ENCODE measurements at regions not wholly inside any gene's neighbourhood (a gene's known extent, or its start where the extent isn't known, plus 50 kb on each side); places are given as distances from the start of the nearest gene placed in this dataset.
A peak's percentile ranks its signal among the peaks of the same experiment; 100 is the strongest.

- Histone ChIP-seq H2AFZ (ENCODE audit: low read depth, low read length) (no peak overlapping the region), H4K20me1 (ENCODE audit: insufficient read depth, low read length) (no peaks in the 10 kb centered on the region), H3K27ac (ENCODE audit: low read depth, low read length) (no peak overlapping the region), H3K27me3 (ENCODE audit: insufficient read depth, low read length) (no peaks in the 10 kb centered on the region), H3K4me2 (ENCODE audit: low read length) (no peak overlapping the region), H3K9ac (ENCODE audit: low read length) (no peak overlapping the region), H3K9me3 (ENCODE audit: insufficient read depth, low read depth, low read length) (no peaks in the 10 kb centered on the region), H3K79me2 (ENCODE audit: insufficient read depth, low read length) (no peaks in the 10 kb centered on the region), H3K4me3 (ENCODE audit: insufficient read depth, low read depth, low read length) (no peak overlapping the region), H3K4me1 (ENCODE audit: insufficient read depth, low read length) (no peaks in the 10 kb centered on the region), H3K36me3 (ENCODE audit: insufficient read depth, low read length) (no peaks in the 10 kb centered on the region)
- FAIRE-seq (no peak), DNase-seq (ENCODE audit: low read depth) (peak; percentile 31)
- H3K4me3 Mint-ChIP-seq (ENCODE audit: unreplicated experiment): no peak overlapping the region
- H3K27me3 Mint-ChIP-seq (ENCODE audit: low read depth, unreplicated experiment): no peaks in the 10 kb centered on the region
- H3K4me1 Mint-ChIP-seq (ENCODE audit: low read depth, unreplicated experiment): peaks cover 3% of the 10 kb centered on the region
- H3K36me3 Mint-ChIP-seq (ENCODE audit: low read depth, unreplicated experiment): no peaks in the 10 kb centered on the region
- TF ChIP-seq EZH2 (IDR thresholded peaks at IDR 0.05; ENCODE audit: insufficient read depth, low read length) (no peak), CTCF (IDR thresholded peaks at IDR 0.05; ENCODE audit: insufficient read depth, low read depth, low read length) (no peak)
- H3K27ac Mint-ChIP-seq (ENCODE audit: unreplicated experiment): no peak overlapping the region
- peaks cover 4% of the 10 kb centered on the region for H3K9me3 Mint-ChIP-seq (ENCODE audit: unreplicated experiment)
Measured at GRCh38 chr17:13209081-13209480, 191.3 kb upstream of the ELAC2 start.

- Histone ChIP-seq H3K9me3 (ENCODE audit: insufficient read depth, low read depth, low read length) (no peaks in the 10 kb centered on the region), H3K36me3 (ENCODE audit: insufficient read depth, low read length) (no peaks in the 10 kb centered on the region), H3K27me3 (ENCODE audit: insufficient read depth, low read length) (no peaks in the 10 kb centered on the region), H3K4me2 (ENCODE audit: low read length) (no peak overlapping the region), H2AFZ (ENCODE audit: low read depth, low read length) (no peak overlapping the region), H3K4me1 (ENCODE audit: insufficient read depth, low read length) (no peaks in the 10 kb centered on the region), H3K27ac (ENCODE audit: low read depth, low read length) (no peak overlapping the region), H3K4me3 (ENCODE audit: insufficient read depth, low read depth, low read length) (no peak overlapping the region), H3K79me2 (ENCODE audit: insufficient read depth, low read length) (no peaks in the 10 kb centered on the region), H3K9ac (ENCODE audit: low read length) (no peak overlapping the region), H4K20me1 (ENCODE audit: insufficient read depth, low read length) (no peaks in the 10 kb centered on the region)
- FAIRE-seq (no peak), DNase-seq (ENCODE audit: low read depth) (peak; percentile 53)
- H3K27ac Mint-ChIP-seq (ENCODE audit: unreplicated experiment): no peak overlapping the region
- H3K9me3 Mint-ChIP-seq (ENCODE audit: unreplicated experiment): no peaks in the 10 kb centered on the region
- H3K27me3 Mint-ChIP-seq (ENCODE audit: low read depth, unreplicated experiment): no peaks in the 10 kb centered on the region
- no peak for TF ChIP-seq CTCF (IDR thresholded peaks at IDR 0.05; ENCODE audit: insufficient read depth, low read depth, low read length)
- TF ChIP-seq EZH2 (IDR thresholded peaks at IDR 0.05; ENCODE audit: insufficient read depth, low read length): no peak
- H3K36me3 Mint-ChIP-seq (ENCODE audit: low read depth, unreplicated experiment): no peaks in the 10 kb centered on the region
- H3K4me3 Mint-ChIP-seq (ENCODE audit: unreplicated experiment): no peak overlapping the region
- peaks cover 3% of the 10 kb centered on the region for H3K4me1 Mint-ChIP-seq (ENCODE audit: low read depth, unreplicated experiment)
Measured at GRCh38 chr17:13204607-13205237, 186.9 kb upstream of the ELAC2 start.

GRCh38 chr17:13202835-13203234 lies 185.0 kb upstream of the ELAC2 start:
- Histone ChIP-seq H3K9me3 (ENCODE audit: insufficient read depth, low read depth, low read length) (no peaks in the 10 kb centered on the region), H3K4me1 (ENCODE audit: insufficient read depth, low read length) (no peaks in the 10 kb centered on the region), H2AFZ (ENCODE audit: low read depth, low read length) (no peak overlapping the region), H3K36me3 (ENCODE audit: insufficient read depth, low read length) (no peaks in the 10 kb centered on the region), H3K79me2 (ENCODE audit: insufficient read depth, low read length) (no peaks in the 10 kb centered on the region), H3K27me3 (ENCODE audit: insufficient read depth, low read length) (no peaks in the 10 kb centered on the region), H3K9ac (ENCODE audit: low read length) (no peak overlapping the region), H3K4me3 (ENCODE audit: insufficient read depth, low read depth, low read length) (no peak overlapping the region), H4K20me1 (ENCODE audit: insufficient read depth, low read length) (no peaks in the 10 kb centered on the region), H3K4me2 (ENCODE audit: low read length) (no peak overlapping the region), H3K27ac (ENCODE audit: low read depth, low read length) (no peak overlapping the region)
- H3K36me3 Mint-ChIP-seq (ENCODE audit: low read depth, unreplicated experiment): no peaks in the 10 kb centered on the region
- H3K4me1 Mint-ChIP-seq (ENCODE audit: low read depth, unreplicated experiment): peaks cover 3% of the 10 kb centered on the region
- TF ChIP-seq CTCF (IDR thresholded peaks at IDR 0.05; ENCODE audit: insufficient read depth, low read depth, low read length) (no peak), EZH2 (IDR thresholded peaks at IDR 0.05; ENCODE audit: insufficient read depth, low read length) (no peak)
- FAIRE-seq: no peak
- H3K27me3 Mint-ChIP-seq (ENCODE audit: low read depth, unreplicated experiment): no peaks in the 10 kb centered on the region
- no peaks in the 10 kb centered on the region for H3K9me3 Mint-ChIP-seq (ENCODE audit: unreplicated experiment)
- DNase-seq (ENCODE audit: low read depth): no peak
- H3K27ac Mint-ChIP-seq (ENCODE audit: unreplicated experiment): no peak overlapping the region
- H3K4me3 Mint-ChIP-seq (ENCODE audit: unreplicated experiment): no peak overlapping the region

Measured in astrocyte (in vitro differentiated cells and primary cell).